ENCODE measurements at regions not wholly inside any gene's neighbourhood (a gene's known extent, or its start where the extent isn't known, plus 50 kb on each side); places are given as distances from the start of the nearest gene placed in this dataset.
"Not testable (repeated sequence)": the region's sequence is repeated elsewhere in the genome, so short reads cannot be mapped to it uniquely, and the experiment has no call there.

DNA sequence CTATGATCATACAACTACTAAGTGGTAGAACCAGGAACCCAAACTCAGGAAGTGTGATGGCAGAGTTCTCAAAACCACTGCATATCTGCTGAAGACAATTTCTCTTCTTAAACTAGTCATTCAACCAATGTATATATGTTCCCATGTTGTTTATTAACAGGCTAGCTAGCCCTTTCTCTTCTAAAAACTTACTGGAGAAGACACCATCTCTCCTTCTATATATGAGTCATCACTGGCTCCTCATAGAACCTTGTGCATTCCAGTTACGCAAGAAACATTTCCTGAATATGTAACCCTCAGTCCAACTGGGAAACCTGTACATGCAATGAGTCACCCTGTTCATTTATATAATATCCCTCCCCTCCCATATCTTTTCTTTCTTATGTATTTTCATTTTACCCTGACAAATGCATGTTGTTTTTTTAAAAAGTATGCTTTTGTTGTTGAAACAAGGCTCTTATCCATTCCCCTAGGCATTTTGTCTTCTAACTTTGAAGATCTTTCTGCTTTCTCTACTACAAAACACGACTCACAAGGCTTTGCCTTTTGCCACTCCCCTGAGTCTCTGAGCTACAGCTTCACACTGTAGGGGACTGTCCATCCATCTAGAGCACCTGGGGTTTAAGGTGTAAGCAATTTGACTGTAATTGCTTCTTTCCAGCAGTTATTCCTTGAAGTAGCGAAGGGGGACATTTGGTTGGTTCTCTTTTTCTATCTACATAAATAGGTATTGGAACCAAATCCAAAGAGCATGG, 119.5 kb downstream of the ANXA1 start:
- no peaks in the 10 kb centered on the region for H3K9me3 Mint-ChIP-seq
- H3K4me1 Mint-ChIP-seq, result no peaks in the 10 kb centered on the region
- no peak for DNase-seq
- H3K27me3 Mint-ChIP-seq, result no peaks in the 10 kb centered on the region
- H3K36me3 Mint-ChIP-seq, result no peaks in the 10 kb centered on the region
- no peak overlapping the region for H3K27ac Mint-ChIP-seq
- no peak overlapping the region for H3K4me3 Mint-ChIP-seq

GRCh38 chr9:73280113-73280512, 128.4 kb downstream of the ANXA1 start:
- H3K27me3 Mint-ChIP-seq, result peaks cover 8% of the 10 kb centered on the region
- H3K4me1 Mint-ChIP-seq, result no peaks in the 10 kb centered on the region
- H3K4me3 Mint-ChIP-seq, result no peak overlapping the region
- H3K9me3 Mint-ChIP-seq, result no peaks in the 10 kb centered on the region
- DNase-seq, result no peak
- no peak overlapping the region for H3K27ac Mint-ChIP-seq
- H3K36me3 Mint-ChIP-seq, result no peaks in the 10 kb centered on the region

GRCh38 chr9:73284377-73284776, 132.7 kb downstream of the ANXA1 start:
- peaks cover 8% of the 10 kb centered on the region for H3K27me3 Mint-ChIP-seq
- H3K9me3 Mint-ChIP-seq, result no peaks in the 10 kb centered on the region
- H3K4me1 Mint-ChIP-seq, result no peaks in the 10 kb centered on the region
- no peak overlapping the region for H3K4me3 Mint-ChIP-seq
- H3K36me3 Mint-ChIP-seq, result no peaks in the 10 kb centered on the region
- no peak overlapping the region for H3K27ac Mint-ChIP-seq
- DNase-seq, result no peak

GRCh38 chr9:73294336-73294735, 142.7 kb downstream of the ANXA1 start:
- no peak overlapping the region for H3K27ac Mint-ChIP-seq
- no peaks in the 10 kb centered on the region for H3K27me3 Mint-ChIP-seq
- H3K9me3 Mint-ChIP-seq, result peaks cover 4% of the 10 kb centered on the region
- H3K4me3 Mint-ChIP-seq, result no peak overlapping the region
- H3K36me3 Mint-ChIP-seq, result no peaks in the 10 kb centered on the region
- no peak for DNase-seq
- no peaks in the 10 kb centered on the region for H3K4me1 Mint-ChIP-seq

DNA sequence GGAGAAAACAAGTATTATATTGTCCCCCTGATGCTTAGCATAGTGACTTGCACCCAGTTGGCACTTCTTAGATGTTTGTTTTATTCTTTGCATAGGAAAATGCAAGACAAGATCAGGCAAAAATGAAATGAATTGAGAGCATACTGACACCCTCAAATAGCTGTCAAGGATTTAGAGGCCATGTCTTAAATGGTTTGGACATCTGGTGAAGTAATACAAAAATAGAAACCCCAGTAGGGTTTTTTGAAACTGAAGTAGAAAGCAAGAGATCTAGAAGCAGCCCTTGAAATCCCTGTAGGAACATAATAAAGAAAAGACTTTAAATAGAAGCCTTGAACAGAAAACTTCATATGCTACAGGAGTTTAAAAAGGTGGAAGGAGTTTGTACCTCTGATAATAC, 174.3 kb downstream of the ANXA1 start:
- Mint-ChIP-seq H3K4me1 (no peaks in the 10 kb centered on the region), H3K9me3 (no peaks in the 10 kb centered on the region), H3K36me3 (no peaks in the 10 kb centered on the region), H3K4me3 (no peak overlapping the region), H3K27ac (no peak overlapping the region), H3K27me3 (no peaks in the 10 kb centered on the region)
- DNase-seq, result no peak

GRCh38 chr9:73327149-73327548, 175.5 kb downstream of the ANXA1 start:
- no peak for DNase-seq
- Mint-ChIP-seq H3K4me3 (no peak overlapping the region), H3K27me3 (no peaks in the 10 kb centered on the region), H3K27ac (no peak overlapping the region), H3K9me3 (no peaks in the 10 kb centered on the region), H3K36me3 (no peaks in the 10 kb centered on the region), H3K4me1 (no peaks in the 10 kb centered on the region)

DNA sequence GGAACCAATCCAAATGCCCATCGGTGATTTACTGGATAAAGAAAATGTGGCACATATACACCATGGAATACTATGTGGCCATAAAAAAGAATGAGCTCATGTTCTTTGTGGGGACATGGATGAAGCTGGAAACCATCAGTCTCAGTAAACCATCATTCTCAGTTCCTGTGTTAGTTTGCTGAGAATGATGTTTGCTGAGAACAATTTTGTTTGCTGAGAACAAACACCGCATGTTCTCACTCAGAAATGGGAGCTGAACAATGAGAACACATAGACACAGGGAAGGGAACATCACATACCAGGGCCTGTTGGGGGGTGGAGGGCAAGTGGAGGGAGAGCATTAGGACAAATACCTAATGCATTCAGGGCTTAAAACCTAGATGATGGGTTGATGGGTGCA, 185.5 kb downstream of the ANXA1 start:
- not testable (repeated sequence) for DNase-seq, H3K4me1 Mint-ChIP-seq, H3K9me3 Mint-ChIP-seq, H3K27ac Mint-ChIP-seq, H3K4me3 Mint-ChIP-seq, H3K36me3 Mint-ChIP-seq, H3K27me3 Mint-ChIP-seq

DNA sequence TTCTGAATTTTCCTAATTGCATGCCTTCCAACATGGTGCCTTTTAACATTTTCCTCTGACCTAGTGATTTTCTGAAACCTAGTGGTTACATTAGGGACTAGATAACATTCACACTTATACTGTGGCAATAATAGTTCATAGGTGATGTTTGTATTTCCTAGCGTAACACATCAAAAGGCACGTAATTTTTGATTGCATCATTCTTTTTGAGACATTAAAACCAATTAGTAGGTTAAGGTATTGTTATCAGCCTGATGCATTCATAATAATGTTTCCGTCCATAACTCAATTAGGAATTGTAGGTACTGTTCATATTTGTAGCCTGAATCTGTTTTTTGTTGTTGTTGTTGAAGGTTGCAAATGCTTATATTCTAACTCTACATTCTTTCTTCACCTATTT, 192.4 kb downstream of the ANXA1 start:
- Mint-ChIP-seq H3K4me3 (no peak overlapping the region), H3K27me3 (no peaks in the 10 kb centered on the region), H3K9me3 (no peaks in the 10 kb centered on the region), H3K27ac (no peak overlapping the region), H3K4me1 (no peaks in the 10 kb centered on the region), H3K36me3 (no peaks in the 10 kb centered on the region)
- no peak for DNase-seq

DNA sequence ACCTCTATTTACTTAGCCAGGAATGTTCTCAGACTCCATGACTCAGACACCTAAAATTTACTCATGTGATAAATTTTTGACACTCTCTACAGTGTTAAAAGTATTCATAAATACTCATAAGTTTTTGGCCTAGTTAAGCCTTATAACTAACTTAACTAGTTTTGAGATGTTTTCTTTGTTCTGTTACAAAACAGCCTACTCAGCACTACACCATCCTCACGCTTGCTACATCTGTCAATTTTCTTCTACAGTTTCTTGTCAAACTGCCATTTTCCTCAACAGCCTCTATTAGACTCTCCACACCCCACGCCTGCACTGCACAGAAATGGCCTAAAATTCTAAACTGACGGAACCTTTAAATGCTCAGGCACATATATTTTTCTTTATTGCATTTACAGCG, 195.5 kb downstream of the ANXA1 start:
- H3K36me3 Mint-ChIP-seq, result no peaks in the 10 kb centered on the region
- no peak for DNase-seq
- no peak overlapping the region for H3K27ac Mint-ChIP-seq
- H3K4me3 Mint-ChIP-seq, result no peak overlapping the region
- H3K4me1 Mint-ChIP-seq, result no peaks in the 10 kb centered on the region
- no peaks in the 10 kb centered on the region for H3K9me3 Mint-ChIP-seq
- H3K27me3 Mint-ChIP-seq, result no peaks in the 10 kb centered on the region

DNA sequence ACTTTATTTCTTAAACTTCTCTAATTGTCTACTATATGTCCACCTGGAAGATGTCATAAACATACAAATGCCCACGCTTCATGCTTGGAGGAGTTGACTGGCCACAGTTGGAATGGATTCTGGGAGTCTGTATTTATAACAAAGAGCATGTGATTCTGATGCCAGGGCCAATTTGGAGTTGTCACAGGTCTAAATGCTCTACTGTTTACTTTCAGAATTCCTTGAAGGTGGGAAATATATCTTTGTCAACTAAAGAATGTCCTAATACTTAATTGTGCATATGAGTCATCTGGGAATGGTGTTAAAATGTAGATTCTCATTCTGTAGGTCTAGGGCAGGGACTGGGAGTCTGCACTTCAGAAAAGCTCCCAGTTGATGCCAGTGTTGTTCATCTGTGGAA, 196.1 kb downstream of the ANXA1 start:
- Mint-ChIP-seq H3K4me3 (no peak overlapping the region), H3K4me1 (no peaks in the 10 kb centered on the region), H3K36me3 (no peaks in the 10 kb centered on the region), H3K9me3 (no peaks in the 10 kb centered on the region), H3K27me3 (no peaks in the 10 kb centered on the region), H3K27ac (no peak overlapping the region)
- no peak for DNase-seq

DNA sequence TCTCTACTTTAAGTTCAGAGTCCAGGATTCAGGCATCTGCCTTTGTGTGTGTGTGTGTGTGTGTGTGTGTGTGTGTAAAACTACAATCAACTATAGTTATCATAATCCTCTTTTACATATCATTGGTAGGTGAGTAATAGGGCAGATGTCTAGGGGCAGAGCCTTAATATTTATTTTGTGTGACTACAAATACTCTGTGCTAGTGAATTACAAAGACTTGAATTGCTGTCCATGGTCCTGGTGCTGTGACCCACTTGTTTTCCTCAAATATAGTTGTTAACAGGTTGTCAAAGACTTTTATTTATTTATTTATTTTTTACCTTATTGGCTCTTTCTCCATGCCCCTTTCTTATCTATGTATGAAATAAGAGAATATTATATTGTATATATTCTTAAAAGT, 196.8 kb downstream of the ANXA1 start:
- no peaks in the 10 kb centered on the region for H3K36me3 Mint-ChIP-seq
- no peak overlapping the region for H3K27ac Mint-ChIP-seq

GRCh38 chr9:73349476-73349875, 197.8 kb downstream of the ANXA1 start:
- H3K9me3 Mint-ChIP-seq, result no peaks in the 10 kb centered on the region
- H3K4me3 Mint-ChIP-seq, result no peak overlapping the region
- no peaks in the 10 kb centered on the region for H3K4me1 Mint-ChIP-seq
- no peaks in the 10 kb centered on the region for H3K27me3 Mint-ChIP-seq
- no peak for DNase-seq
- no peaks in the 10 kb centered on the region for H3K36me3 Mint-ChIP-seq
- H3K27ac Mint-ChIP-seq, result no peak overlapping the region

More for the DNA sequence above, 196.8 kb downstream of the ANXA1 start:
- Mint-ChIP-seq H3K4me3 (no peak overlapping the region), H3K4me1 (no peaks in the 10 kb centered on the region), H3K9me3 (no peaks in the 10 kb centered on the region), H3K27me3 (no peaks in the 10 kb centered on the region)
- DNase-seq, result no peak

DNA sequence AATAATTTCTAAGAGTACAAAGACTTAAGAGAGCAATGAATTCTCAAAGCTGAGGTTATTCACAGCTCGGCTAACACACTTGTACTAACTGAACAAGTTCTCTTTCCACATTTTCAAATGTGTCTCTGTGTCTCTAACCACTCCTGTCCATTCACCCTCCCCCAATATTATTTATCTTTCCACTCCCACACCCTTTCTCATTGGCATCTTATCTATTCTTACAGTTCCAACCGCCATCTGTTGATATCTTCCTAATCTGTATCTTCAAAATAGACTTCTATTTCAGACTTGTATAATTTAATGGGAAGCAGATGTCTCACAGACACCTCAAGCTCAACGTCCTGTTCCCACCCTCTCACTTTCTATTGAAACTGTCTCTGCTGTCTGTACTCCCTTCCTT, 205.9 kb downstream of the ANXA1 start:
- Mint-ChIP-seq H3K27me3 (no peaks in the 10 kb centered on the region), H3K4me1 (no peaks in the 10 kb centered on the region), H3K4me3 (no peak overlapping the region), H3K27ac (no peak overlapping the region), H3K36me3 (no peaks in the 10 kb centered on the region), H3K9me3 (no peaks in the 10 kb centered on the region)
- DNase-seq, result no peak

DNA sequence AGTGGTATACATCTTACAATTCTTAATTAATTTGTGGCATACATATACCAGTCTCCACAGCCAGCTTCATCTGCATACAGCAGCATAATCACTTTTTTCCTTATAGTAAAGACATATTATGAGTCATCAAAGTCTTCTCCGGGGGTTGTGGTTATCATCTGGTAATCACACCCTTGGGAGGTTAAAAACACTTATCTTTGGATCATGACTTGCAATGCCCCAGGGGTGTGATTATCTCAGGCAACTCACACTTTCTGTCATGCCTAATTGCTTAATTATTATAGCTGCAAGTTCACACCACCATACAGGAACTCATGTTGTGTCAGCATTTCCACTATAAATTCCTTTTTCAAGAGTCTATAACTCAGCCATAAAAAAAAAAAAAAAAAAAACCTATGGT, 218.4 kb downstream of the ANXA1 start:
- Mint-ChIP-seq H3K9me3 (no peaks in the 10 kb centered on the region), H3K4me1 (no peaks in the 10 kb centered on the region), H3K4me3 (no peak overlapping the region), H3K36me3 (no peaks in the 10 kb centered on the region), H3K27me3 (no peaks in the 10 kb centered on the region), H3K27ac (no peak overlapping the region)
- DNase-seq, result no peak

DNA sequence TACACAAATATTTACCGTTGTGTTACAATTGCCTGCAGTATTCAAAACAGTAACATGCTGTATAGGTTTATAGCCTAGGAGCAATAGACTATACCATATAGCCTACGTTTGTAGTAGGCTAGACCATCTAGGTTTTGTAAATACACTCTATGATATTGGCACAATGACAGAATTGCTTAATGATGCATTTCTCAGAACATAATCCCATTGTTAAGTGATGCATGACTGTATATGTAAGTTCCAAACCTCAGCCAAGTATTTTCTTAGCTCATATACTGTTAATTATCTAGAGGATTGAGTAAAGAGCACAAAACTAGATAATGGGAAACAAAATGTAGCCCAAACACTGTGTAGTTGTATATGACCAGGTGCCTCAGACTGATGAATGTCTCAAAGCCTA, 220.1 kb downstream of the ANXA1 start:
- no peak for DNase-seq
- H3K4me3 Mint-ChIP-seq, result no peak overlapping the region
- no peaks in the 10 kb centered on the region for H3K4me1 Mint-ChIP-seq
- H3K27ac Mint-ChIP-seq, result no peak overlapping the region
- H3K36me3 Mint-ChIP-seq, result no peaks in the 10 kb centered on the region
- no peaks in the 10 kb centered on the region for H3K9me3 Mint-ChIP-seq
- no peaks in the 10 kb centered on the region for H3K27me3 Mint-ChIP-seq

- DNase-seq, result no peak
- Mint-ChIP-seq H3K4me1 (no peaks in the 10 kb centered on the region), H3K36me3 (no peaks in the 10 kb centered on the region), H3K9me3 (no peaks in the 10 kb centered on the region), H3K27ac (no peak overlapping the region), H3K27me3 (no peaks in the 10 kb centered on the region), H3K4me3 (no peak overlapping the region)
These were observed 228.7 kb downstream of the ANXA1 start for GRCh38 chr9:73380411-73380810.

Measured in activated naive CD8-positive, alpha-beta T cell treated with anti-CD3 and anti-CD28 coated beads for 36 hours (primary cell).